PFSK-1 (cell line): ENCODE measurements at regions not wholly inside any gene's neighbourhood (a gene's known extent, or its start where the extent isn't known, plus 50 kb on each side); places are given as distances from the start of the nearest gene placed in this dataset.

Experiments
- FOXP2 ChIP-seq: optimal IDR thresholded peaks from 2 replicates; pipeline ENCODE3; 2011; ENCODE audit warnings: borderline replicate concordance, control low read depth, inconsistent platforms; ENCODE audit not compliant: insufficient read depth; ENCODE audit errors: extremely low read length, extremely low read depth
- POLR2AphosphoS5 ChIP-seq: IDR thresholded peaks from 2 replicates; pipeline ENCODE4 v1.6.1; 2012; ENCODE audit warnings: low read depth, mild to moderate bottlenecking, control low read depth, low read length, moderate library complexity
- SIN3A ChIP-seq: IDR thresholded peaks from 2 replicates; pipeline ENCODE4 v1.6.1; 2012; ENCODE audit warnings: mild to moderate bottlenecking, low read length, moderate library complexity, borderline replicate concordance; ENCODE audit not compliant: insufficient read depth
- TAF1 ChIP-seq: IDR thresholded peaks from 2 replicates; pipeline ENCODE4 v1.6.1; 2012; ENCODE audit warnings: low read length, control low read depth, borderline replicate concordance; ENCODE audit not compliant: insufficient read depth
- TF ChIP-seq, protein P1 (sequence below), 2 experiments: IDR thresholded peaks; 2 replicates each; pipeline versions ENCODE4 v1.6.1 to v1.8.0; 2011 to 2012; ENCODE audit warnings: low read depth in 2 of 2, low read length in 2 of 2, control low read depth in 1 of 2, inconsistent platforms in 1 of 2, mild to moderate bottlenecking in 1 of 2, moderate library complexity in 1 of 2; ENCODE audit not compliant: insufficient read depth in 1 of 2

GRCh38 chr18:64710105-64710861 is 561.4 kb upstream of the LINC00305 start:
- TF ChIP-seq SIN3A (no peak), POLR2AphosphoS5 (no peak), FOXP2 (no peak), TAF1 (no peak)
- TF ChIP-seq, protein P1, sequence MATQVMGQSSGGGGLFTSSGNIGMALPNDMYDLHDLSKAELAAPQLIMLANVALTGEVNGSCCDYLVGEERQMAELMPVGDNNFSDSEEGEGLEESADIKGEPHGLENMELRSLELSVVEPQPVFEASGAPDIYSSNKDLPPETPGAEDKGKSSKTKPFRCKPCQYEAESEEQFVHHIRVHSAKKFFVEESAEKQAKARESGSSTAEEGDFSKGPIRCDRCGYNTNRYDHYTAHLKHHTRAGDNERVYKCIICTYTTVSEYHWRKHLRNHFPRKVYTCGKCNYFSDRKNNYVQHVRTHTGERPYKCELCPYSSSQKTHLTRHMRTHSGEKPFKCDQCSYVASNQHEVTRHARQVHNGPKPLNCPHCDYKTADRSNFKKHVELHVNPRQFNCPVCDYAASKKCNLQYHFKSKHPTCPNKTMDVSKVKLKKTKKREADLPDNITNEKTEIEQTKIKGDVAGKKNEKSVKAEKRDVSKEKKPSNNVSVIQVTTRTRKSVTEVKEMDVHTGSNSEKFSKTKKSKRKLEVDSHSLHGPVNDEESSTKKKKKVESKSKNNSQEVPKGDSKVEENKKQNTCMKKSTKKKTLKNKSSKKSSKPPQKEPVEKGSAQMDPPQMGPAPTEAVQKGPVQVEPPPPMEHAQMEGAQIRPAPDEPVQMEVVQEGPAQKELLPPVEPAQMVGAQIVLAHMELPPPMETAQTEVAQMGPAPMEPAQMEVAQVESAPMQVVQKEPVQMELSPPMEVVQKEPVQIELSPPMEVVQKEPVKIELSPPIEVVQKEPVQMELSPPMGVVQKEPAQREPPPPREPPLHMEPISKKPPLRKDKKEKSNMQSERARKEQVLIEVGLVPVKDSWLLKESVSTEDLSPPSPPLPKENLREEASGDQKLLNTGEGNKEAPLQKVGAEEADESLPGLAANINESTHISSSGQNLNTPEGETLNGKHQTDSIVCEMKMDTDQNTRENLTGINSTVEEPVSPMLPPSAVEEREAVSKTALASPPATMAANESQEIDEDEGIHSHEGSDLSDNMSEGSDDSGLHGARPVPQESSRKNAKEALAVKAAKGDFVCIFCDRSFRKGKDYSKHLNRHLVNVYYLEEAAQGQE (IDR thresholded peaks at IDR 0.05; ENCODE audit: insufficient read depth in 1 of 2, low read depth in 2 of 2, low read length in 2 of 2) = no peak

GRCh38 chr18:64707052-64707451 is 558.2 kb upstream of the LINC00305 start:
- no peak for TF ChIP-seq FOXP2
- TF ChIP-seq POLR2AphosphoS5 = no peak
- TF ChIP-seq SIN3A = no peak
- TF ChIP-seq TAF1 = no peak
- TF ChIP-seq, protein P1 (IDR thresholded peaks at IDR 0.05; ENCODE audit: insufficient read depth in 1 of 2, low read depth in 2 of 2, low read length in 2 of 2) = no peak

- TF ChIP-seq FOXP2 = no peak
- TF ChIP-seq, protein P1 (IDR thresholded peaks at IDR 0.05; ENCODE audit: insufficient read depth in 1 of 2, low read depth in 2 of 2, low read length in 2 of 2) = no peak
- no peak for TF ChIP-seq TAF1
- no peak for TF ChIP-seq POLR2AphosphoS5
- TF ChIP-seq SIN3A = no peak
Measured at GRCh38 chr18:64699081-64699480, 550.2 kb upstream of the LINC00305 start.

DNA sequence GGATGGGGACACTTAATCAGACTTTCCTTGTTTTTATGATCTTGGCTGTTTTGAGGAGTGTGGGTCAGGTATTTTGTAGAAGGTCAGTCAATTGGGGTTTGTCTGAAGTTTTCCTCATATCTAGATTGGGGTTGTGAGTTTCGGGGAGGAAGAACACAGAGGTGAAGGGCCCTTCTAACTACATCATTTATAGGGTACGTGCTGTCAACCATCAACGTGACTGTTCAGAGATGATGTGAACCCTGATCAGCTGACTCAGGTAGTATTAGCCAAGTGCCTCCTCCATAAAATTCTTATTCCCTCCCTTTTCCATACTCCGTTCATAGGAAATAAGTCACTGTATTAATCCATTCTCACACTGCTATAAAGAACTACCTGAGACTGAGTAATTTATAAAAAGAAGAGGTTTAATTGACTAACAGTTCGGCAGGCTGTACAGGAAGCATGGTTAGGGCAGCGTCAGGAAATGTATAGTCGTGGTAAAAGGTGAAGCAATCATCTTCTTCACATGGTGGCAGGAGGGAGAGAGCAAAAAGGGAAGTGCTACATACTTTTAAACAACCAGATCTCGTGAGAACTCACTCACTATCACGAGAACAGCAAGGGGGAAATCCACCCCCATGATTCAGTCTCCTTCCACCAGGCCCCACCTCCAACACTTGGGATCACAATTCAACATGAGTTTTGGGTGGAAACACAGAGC is 547.1 kb upstream of the LINC00305 start:
- TF ChIP-seq POLR2AphosphoS5 = no peak

DNA sequence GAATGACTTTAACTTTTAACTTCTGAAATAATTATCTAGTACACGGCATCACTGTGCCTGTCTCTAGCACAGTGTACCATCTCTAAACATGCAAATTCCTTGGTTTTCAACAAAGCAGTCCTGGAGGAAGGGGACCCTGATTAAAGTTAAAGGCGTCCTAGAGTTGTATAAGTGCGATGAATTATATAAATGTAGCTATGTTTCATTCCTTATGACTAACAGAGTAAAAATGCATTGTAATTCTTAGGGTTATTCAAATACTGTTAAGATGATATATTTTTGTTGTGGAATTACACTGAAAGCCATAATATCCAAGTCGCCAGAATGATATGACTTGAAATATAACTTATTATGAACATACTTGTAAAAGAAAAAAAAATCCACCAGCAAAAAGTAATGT is 544.9 kb upstream of the LINC00305 start:
- TF ChIP-seq, protein P1 (IDR thresholded peaks at IDR 0.05; ENCODE audit: insufficient read depth in 1 of 2, low read depth in 2 of 2, low read length in 2 of 2) = no peak
- TF ChIP-seq SIN3A (no peak), FOXP2 (no peak), POLR2AphosphoS5 (no peak), TAF1 (no peak)
